Esophagus (tissue), 2 donors: ENCODE measurements at regions not wholly inside any gene's neighbourhood (a gene's known extent, or its start where the extent isn't known, plus 50 kb on each side); places are given as distances from the start of the nearest gene placed in this dataset.

ENCODE experiments used
- H3K27ac ChIP-seq, 2 donors: one replicate each; pipeline ENCODE4 v1.5.1; 2013; ENCODE audit warnings: low read depth in 2 of 2, mild to moderate bottlenecking in 2 of 2, inconsistent platforms in 1 of 2, low read length in 1 of 2, moderate library complexity in 1 of 2
- H3K27me3 ChIP-seq, 2 donors: one replicate each; pipeline ENCODE4 v1.6.1; 2013; ENCODE audit warnings: low read length in 2 of 2, control low read depth in 1 of 2, mild to moderate bottlenecking in 1 of 2; ENCODE audit not compliant: insufficient read depth in 2 of 2, control insufficient read depth in 1 of 2
- H3K36me3 ChIP-seq, 2 donors: one replicate each; pipeline ENCODE4 v1.6.1; 2013; ENCODE audit warnings: low read length in 1 of 2; ENCODE audit not compliant: control insufficient read depth in 2 of 2, insufficient read depth in 2 of 2
- H3K4me1 ChIP-seq, 2 donors: one replicate each; pipeline ENCODE4 v1.6.1; 2013; ENCODE audit warnings: low read length in 1 of 2; ENCODE audit not compliant: control insufficient read depth in 2 of 2, insufficient read depth in 2 of 2
- H3K4me3 ChIP-seq, 2 donors: one replicate each; pipeline ENCODE4 v1.5.1; 2013; ENCODE audit warnings: low read length in 2 of 2, mild to moderate bottlenecking in 2 of 2, low read depth in 1 of 2, moderate library complexity in 1 of 2
- H3K9me3 ChIP-seq, 2 donors: one replicate each; pipeline ENCODE4 v1.6.1; 2013; ENCODE audit warnings: mild to moderate bottlenecking in 2 of 2, low read depth in 1 of 2, low read length in 1 of 2, moderate library complexity in 1 of 2; ENCODE audit not compliant: control insufficient read depth in 2 of 2, insufficient read depth in 1 of 2
- WGBS, 2 donors: extraction: QIAGEN DNeasy Blood & Tissue Kit; methylation state at CpG; one replicate each; pipeline ENCODE4 v1.1.7; 2013; 5-methylcytosine and 5-hydroxymethylcytosine counted together
- donor health status: healthy with polysubstance abuse.
- donor health status: Bipolar disorder and iron deficiency.

- H3K4me1 ChIP-seq: no peaks in the 10 kb centered on the region
- H3K4me3 ChIP-seq: no peak overlapping the region
- 90 to 93% methylated on average over 2 of the region's 2 CpGs for WGBS, 2 donors
- no peaks in the 10 kb centered on the region for H3K9me3 ChIP-seq
- H3K27me3 ChIP-seq: no peaks in the 10 kb centered on the region
- H3K27ac ChIP-seq: no peak overlapping the region
- no peaks in the 10 kb centered on the region for H3K36me3 ChIP-seq
Measured at GRCh38 chr4:136371231-136371630, 1161.1 kb downstream of the PCDH18 start.

GRCh38 chr4:136369073-136369472 is 1163.2 kb downstream of the PCDH18 start:
- no peaks in the 10 kb centered on the region for H3K36me3 ChIP-seq
- no peaks in the 10 kb centered on the region for H3K9me3 ChIP-seq
- no peak overlapping the region for H3K4me3 ChIP-seq
- H3K27ac ChIP-seq: no peak overlapping the region
- 32 to 46% methylated on average over 2 of the region's 2 CpGs for WGBS, 2 donors
- no peaks in the 10 kb centered on the region for H3K4me1 ChIP-seq
- no peaks in the 10 kb centered on the region for H3K27me3 ChIP-seq

GRCh38 chr4:136357556-136357955 is 1174.7 kb downstream of the PCDH18 start:
- H3K27me3 ChIP-seq: no peaks in the 10 kb centered on the region
- H3K4me3 ChIP-seq: no peak overlapping the region
- H3K9me3 ChIP-seq: peaks cover 0 to 2% of the 10 kb centered on the region in 2 donors
- no peaks in the 10 kb centered on the region for H3K4me1 ChIP-seq
- no peak overlapping the region for H3K27ac ChIP-seq
- no peaks in the 10 kb centered on the region for H3K36me3 ChIP-seq

DNA sequence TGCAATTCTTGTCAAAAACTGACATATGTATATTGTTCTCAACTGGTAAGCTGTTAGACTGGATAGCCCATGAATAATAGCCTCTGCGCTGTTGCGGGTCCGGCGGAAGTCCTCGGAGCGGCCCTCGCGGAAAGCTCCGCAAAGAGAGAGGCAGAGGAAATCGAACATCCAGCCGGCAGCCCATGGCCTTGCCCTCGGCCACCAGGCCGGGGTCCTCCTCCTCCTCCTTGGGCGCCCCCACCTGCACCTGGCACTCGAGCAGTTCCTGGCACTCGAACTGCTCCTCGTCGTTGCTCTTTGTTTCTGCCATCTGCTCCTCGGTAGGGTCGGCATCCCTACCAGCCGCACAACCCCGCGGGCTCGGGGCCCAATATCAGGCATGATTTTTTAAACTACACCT is 1176.3 kb downstream of the PCDH18 start:
- no peak overlapping the region for H3K4me3 ChIP-seq
- WGBS, 2 donors: 87 to 92% methylated on average over 24 of the region's 24 CpGs
- H3K27ac ChIP-seq: no peak overlapping the region
- H3K9me3 ChIP-seq: peaks cover 0 to 2% of the 10 kb centered on the region in 2 donors
- no peaks in the 10 kb centered on the region for H3K27me3 ChIP-seq
- no peaks in the 10 kb centered on the region for H3K4me1 ChIP-seq
- H3K36me3 ChIP-seq: no peaks in the 10 kb centered on the region

- 81 to 85% methylated on average over 3 of the region's 3 CpGs for WGBS, 2 donors
- Histone ChIP-seq H3K27ac (no peak overlapping the region), H3K36me3 (no peaks in the 10 kb centered on the region), H3K4me1 (no peaks in the 10 kb centered on the region), H3K9me3 (no peaks in the 10 kb centered on the region), H3K4me3 (no peak overlapping the region), H3K27me3 (no peaks in the 10 kb centered on the region)
Measured at GRCh38 chr4:136343340-136343739, 1189.0 kb downstream of the PCDH18 start.

DNA sequence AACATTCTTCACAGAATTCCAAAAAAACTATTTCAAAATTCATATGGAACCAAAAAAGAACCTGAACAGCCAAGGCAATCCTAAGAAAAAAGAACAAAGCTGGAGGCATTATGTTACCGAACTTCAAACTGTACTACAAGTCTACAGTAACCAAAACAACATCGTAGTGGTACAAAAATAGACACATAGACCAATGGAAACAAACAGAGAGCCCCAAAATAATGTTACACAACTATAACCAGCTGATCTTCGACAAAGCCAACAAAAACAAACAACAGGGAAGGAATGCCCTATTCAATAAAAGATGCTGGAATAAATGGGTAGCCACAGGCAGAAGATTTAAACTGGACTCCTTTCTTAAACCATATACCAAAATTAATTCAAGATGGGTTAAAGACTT is 1189.6 kb downstream of the PCDH18 start:
- H3K36me3 ChIP-seq: no peaks in the 10 kb centered on the region
- H3K4me3 ChIP-seq: no peak overlapping the region
- no peaks in the 10 kb centered on the region for H3K4me1 ChIP-seq
- WGBS, 2 donors: 73 to 82% methylated on average over 3 of the region's 3 CpGs
- H3K27ac ChIP-seq: no peak overlapping the region
- H3K9me3 ChIP-seq: peaks cover 0 to 2% of the 10 kb centered on the region in 2 donors
- no peaks in the 10 kb centered on the region for H3K27me3 ChIP-seq

- no peaks in the 10 kb centered on the region for H3K27me3 ChIP-seq
- no peaks in the 10 kb centered on the region for H3K4me1 ChIP-seq
- H3K4me3 ChIP-seq: no peak overlapping the region
- WGBS, 2 donors: 81 to 92% methylated on average over 4 of the region's 4 CpGs
- no peak overlapping the region for H3K27ac ChIP-seq
- no peaks in the 10 kb centered on the region for H3K36me3 ChIP-seq
- H3K9me3 ChIP-seq: peaks cover 2 to 6% of the 10 kb centered on the region in 2 donors
Measured at GRCh38 chr4:136337216-136337615, 1195.1 kb downstream of the PCDH18 start.

DNA sequence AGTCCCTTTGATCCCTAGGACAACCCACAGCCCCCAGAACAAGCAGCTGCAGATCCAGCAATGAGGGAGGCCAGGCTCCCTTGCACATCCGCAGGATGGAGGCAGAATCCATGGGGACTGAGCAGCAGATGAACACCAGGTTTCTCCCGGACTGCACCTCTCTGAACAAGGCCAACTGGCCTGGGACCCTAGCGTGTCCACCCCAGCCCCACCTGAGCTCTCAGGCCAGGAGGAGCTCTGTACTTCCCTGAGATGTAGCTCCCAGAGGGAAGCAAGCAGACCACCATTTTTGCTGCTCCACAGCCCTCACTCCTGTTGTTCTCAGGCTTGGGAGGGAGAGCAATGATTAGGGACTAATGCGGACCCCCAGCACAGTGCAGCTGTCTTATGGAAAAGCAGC is 1195.8 kb downstream of the PCDH18 start:
- H3K36me3 ChIP-seq: no peaks in the 10 kb centered on the region
- peaks cover 2 to 6% of the 10 kb centered on the region in 2 donors for H3K9me3 ChIP-seq
- H3K4me1 ChIP-seq: no peaks in the 10 kb centered on the region
- H3K4me3 ChIP-seq: no peak overlapping the region
- no peak overlapping the region for H3K27ac ChIP-seq
- no peaks in the 10 kb centered on the region for H3K27me3 ChIP-seq
- 92 to 93% methylated on average over 4 of the region's 4 CpGs for WGBS, 2 donors

DNA sequence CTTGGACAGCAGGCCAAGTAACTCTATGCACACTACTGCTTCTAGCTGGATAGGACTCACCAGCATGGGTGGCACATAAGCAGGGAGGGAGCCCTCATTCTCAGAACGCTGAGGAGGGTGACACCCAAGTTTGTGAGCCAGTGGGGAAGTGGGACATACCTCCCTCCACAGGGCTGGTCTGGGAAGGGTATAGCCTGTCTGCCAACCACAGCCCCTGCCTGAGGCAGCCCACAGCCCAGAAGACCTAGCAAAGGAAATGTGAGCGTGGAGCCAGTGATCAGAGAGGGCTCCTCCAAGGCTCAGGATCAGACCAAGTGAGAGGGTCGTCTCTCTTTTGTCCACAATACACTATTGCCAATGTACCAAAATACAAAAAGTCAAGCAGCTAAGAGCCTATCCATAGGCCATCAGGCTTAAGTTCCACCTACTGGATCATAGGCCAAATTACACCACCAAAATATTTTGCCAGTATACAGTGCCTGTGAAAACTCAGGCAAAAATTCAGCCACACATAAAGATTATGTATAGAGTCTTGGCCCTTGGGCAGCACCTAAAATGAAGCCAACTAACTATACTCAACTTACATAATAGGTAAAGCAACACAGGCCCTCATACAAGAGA is 1203.1 kb downstream of the PCDH18 start:
- Histone ChIP-seq H3K36me3 (no peaks in the 10 kb centered on the region), H3K9me3 (peaks cover 2 to 6% of the 10 kb centered on the region in 2 donors), H3K4me1 (no peaks in the 10 kb centered on the region), H3K4me3 (no peak overlapping the region), H3K27ac (no peak overlapping the region), H3K27me3 (no peaks in the 10 kb centered on the region)
- WGBS, 2 donors: 84 to 88% methylated on average over 3 of the region's 3 CpGs

DNA sequence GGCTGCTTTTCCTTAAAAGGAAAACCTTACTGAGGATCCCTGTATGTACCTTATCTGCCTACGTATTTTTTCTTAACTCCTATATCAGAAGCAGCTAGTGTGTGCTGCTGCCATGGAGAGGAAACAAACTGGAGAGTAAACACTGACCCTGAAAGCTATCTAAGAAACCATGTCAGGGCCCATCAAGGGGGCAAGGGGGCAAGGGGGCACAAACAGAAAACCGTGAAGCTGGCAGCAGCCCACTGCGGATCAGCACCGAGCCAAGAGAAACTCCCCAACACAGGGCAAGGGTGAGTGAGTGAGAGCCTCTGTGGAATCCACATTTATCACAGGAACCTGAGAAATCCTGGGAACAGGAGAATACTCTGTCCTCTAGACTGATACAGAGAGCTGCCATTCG is 1204.2 kb downstream of the PCDH18 start:
- Histone ChIP-seq H3K9me3 (peaks cover 2 to 6% of the 10 kb centered on the region in 2 donors), H3K36me3 (no peaks in the 10 kb centered on the region), H3K27me3 (no peaks in the 10 kb centered on the region), H3K4me1 (no peaks in the 10 kb centered on the region), H3K27ac (no peak overlapping the region), H3K4me3 (no peak overlapping the region)
- WGBS, 2 donors: 51 to 57% methylated on average over 5 of the region's 5 CpGs
